GM10248 (cell line): ENCODE measurements at regions not wholly inside any gene's neighbourhood (a gene's known extent, or its start where the extent isn't known, plus 50 kb on each side); places are given as distances from the start of the nearest gene placed in this dataset.

Experiments
- CTCF ChIA-PET: fragments of 300-600 bp; sonication (Branson Sonifier 250); formaldehyde crosslinking; extraction: SDS; loops from one replicate; lab custom pipeline; 2021; ENCODE audit warnings: antibody characterized with exemption; lab: Yijun Ruan, JAX
- POLR2A ChIA-PET: fragments of 350-650 bp; sonication (Branson Sonifier 250); formaldehyde crosslinking; extraction: SDS; loops from one replicate; lab custom pipeline; 2020; ENCODE audit warnings: antibody characterized with exemption; lab: Yijun Ruan, JAX
- DNase-seq: peaks from one replicate; pipeline ENCODE4 v3.0.0; 2012; ENCODE audit errors: extremely low spot score
- CTCF ChIP-seq: IDR thresholded peaks from 2 replicates; pipeline ENCODE4 v1.5.1; 2012; ENCODE audit warnings: mild to moderate bottlenecking, low read depth; ENCODE audit errors: extremely low read depth, missing control alignments, control extremely low read depth

- CTCF ChIA-PET = no interaction called here
- POLR2A ChIA-PET = no interaction called here
- no peak for TF ChIP-seq CTCF
- no peak for DNase-seq
Observed at GRCh38 chr6:40695114-40695513, 108.0 kb upstream of the LRFN2 start.

GRCh38 chr6:40693768-40694167 lies 106.6 kb upstream of the LRFN2 start:
- no peak for DNase-seq
- POLR2A ChIA-PET = no interaction called here
- CTCF ChIA-PET = no interaction called here
- TF ChIP-seq CTCF = no peak

GRCh38 chr6:40692337-40692736 lies 105.2 kb upstream of the LRFN2 start:
- ChIA-PET CTCF (interaction anchor here (1.1 kb wide), 1 partner anchor 7 kb away, joined by 3 read pairs; no protein-coding TSS in a partner anchor), POLR2A (no interaction called here)
- TF ChIP-seq CTCF = no peak
- DNase-seq = no peak

GRCh38 chr6:40689185-40689584 lies 102.0 kb upstream of the LRFN2 start:
- CTCF ChIA-PET = interaction anchor here (0.9 to 1.2 kb wide), 2 partner anchors 19 to 79 kb away, joined by 3 read pairs; no protein-coding TSS in a partner anchor
- POLR2A ChIA-PET = no interaction called here
- no peak for TF ChIP-seq CTCF
- DNase-seq = no peak

GRCh38 chr6:40688214-40688761 lies 101.1 kb upstream of the LRFN2 start:
- DNase-seq = no peak
- no peak for TF ChIP-seq CTCF
- ChIA-PET CTCF (interaction anchor here (1.4 kb wide), 1 partner anchor 18 kb away, joined by 3 read pairs; no protein-coding TSS in a partner anchor), POLR2A (no interaction called here)

- ChIA-PET POLR2A (no interaction called here), CTCF (no interaction called here)
- TF ChIP-seq CTCF = no peak
- no peak for DNase-seq
Observed at GRCh38 chr6:40685862-40686261, 98.7 kb upstream of the LRFN2 start.
